ENCODE measurements at regions not wholly inside any gene's neighbourhood (a gene's known extent, or its start where the extent isn't known, plus 50 kb on each side); places are given as distances from the start of the nearest gene placed in this dataset.

- H3K4me3 ChIP-seq = no peak overlapping the region
- DNase-seq (no peak), ATAC-seq (no peak)
- no peaks in the 10 kb centered on the region for H3K4me1 ChIP-seq (ENCODE audit: low read depth)
- no peaks in the 10 kb centered on the region for H3K36me3 ChIP-seq (ENCODE audit: low read depth)
- no peaks in the 10 kb centered on the region for H3K9me3 ChIP-seq
- intact Hi-C loops (cut with DNase I, micrococcal nuclease) = no loop called here
- TF ChIP-seq CTCF (IDR thresholded peaks at IDR 0.05) = no peak
These were observed 367.6 kb upstream of the CWC22 start for GRCh38 chr2:180374502-180375281.

GRCh38 chr2:180370511-180371205 lies 363.6 kb upstream of the CWC22 start:
- Histone ChIP-seq H3K36me3 (ENCODE audit: low read depth) (no peaks in the 10 kb centered on the region), H3K9me3 (no peaks in the 10 kb centered on the region), H3K4me1 (ENCODE audit: low read depth) (no peaks in the 10 kb centered on the region), H3K4me3 (no peak overlapping the region)
- DNase-seq (no peak), ATAC-seq (no peak)
- intact Hi-C loops (cut with DNase I, micrococcal nuclease) = no loop called here
- no peak for TF ChIP-seq CTCF (IDR thresholded peaks at IDR 0.05)

- intact Hi-C loops (cut with DNase I, micrococcal nuclease) = no loop called here
- no peak for TF ChIP-seq CTCF (IDR thresholded peaks at IDR 0.05)
- H3K36me3 ChIP-seq (ENCODE audit: low read depth) = no peaks in the 10 kb centered on the region
- DNase-seq (no peak), ATAC-seq (no peak)
- H3K9me3 ChIP-seq = no peaks in the 10 kb centered on the region
- H3K4me1 ChIP-seq (ENCODE audit: low read depth) = no peaks in the 10 kb centered on the region
- H3K4me3 ChIP-seq = no peak overlapping the region
These were observed 361.8 kb upstream of the CWC22 start for GRCh38 chr2:180368881-180369280.

- TF ChIP-seq CTCF (IDR thresholded peaks at IDR 0.05) = no peak
- intact Hi-C loops (cut with DNase I, micrococcal nuclease) = no loop called here
- Histone ChIP-seq H3K4me1 (ENCODE audit: low read depth) (no peaks in the 10 kb centered on the region), H3K9me3 (no peaks in the 10 kb centered on the region), H3K4me3 (no peak overlapping the region), H3K36me3 (ENCODE audit: low read depth) (no peaks in the 10 kb centered on the region)
- ATAC-seq = peak; percentile 98
- peak in 1 of 3 donors; percentile 18 for DNase-seq
These were observed 360.7 kb upstream of the CWC22 start for GRCh38 chr2:180367815-180368214.

- Histone ChIP-seq H3K36me3 (ENCODE audit: low read depth) (no peaks in the 10 kb centered on the region), H3K4me1 (ENCODE audit: low read depth) (no peaks in the 10 kb centered on the region), H3K9me3 (no peaks in the 10 kb centered on the region), H3K4me3 (no peak overlapping the region)
- DNase-seq (no peak), ATAC-seq (no peak)
- TF ChIP-seq CTCF (IDR thresholded peaks at IDR 0.05) = no peak
- intact Hi-C loops (cut with DNase I, micrococcal nuclease) = no loop called here
These were observed 359.4 kb upstream of the CWC22 start for GRCh38 chr2:180366481-180366880.
